Keratinocyte (primary cell): ENCODE measurements at regions not wholly inside any gene's neighbourhood (a gene's known extent, or its start where the extent isn't known, plus 50 kb on each side); places are given as distances from the start of the nearest gene placed in this dataset.

ENCODE experiments used
- CTCF ChIP-seq, 3 experiments: IDR thresholded peaks in 1 of 3; conservative IDR thresholded peaks in 1 of 3; optimal IDR thresholded peaks in 1 of 3; 2 replicates in 2 of 3; 3 replicates in 1 of 3; pipeline versions ENCODE3 to v1.5.1; 2011; ENCODE audit warnings: low read length in 3 of 3, mild to moderate bottlenecking in 3 of 3, moderate library complexity in 2 of 3, control low read depth in 1 of 3, inconsistent platforms in 1 of 3; ENCODE audit not compliant: insufficient read depth in 2 of 3; ENCODE audit errors: extremely low read depth in 1 of 3
- EZH2 ChIP-seq: IDR thresholded peaks from one replicate; pipeline ENCODE4 v1.6.1; 2012; ENCODE audit warnings: inconsistent platforms, mild to moderate bottlenecking, low read length, moderate library complexity

DNA sequence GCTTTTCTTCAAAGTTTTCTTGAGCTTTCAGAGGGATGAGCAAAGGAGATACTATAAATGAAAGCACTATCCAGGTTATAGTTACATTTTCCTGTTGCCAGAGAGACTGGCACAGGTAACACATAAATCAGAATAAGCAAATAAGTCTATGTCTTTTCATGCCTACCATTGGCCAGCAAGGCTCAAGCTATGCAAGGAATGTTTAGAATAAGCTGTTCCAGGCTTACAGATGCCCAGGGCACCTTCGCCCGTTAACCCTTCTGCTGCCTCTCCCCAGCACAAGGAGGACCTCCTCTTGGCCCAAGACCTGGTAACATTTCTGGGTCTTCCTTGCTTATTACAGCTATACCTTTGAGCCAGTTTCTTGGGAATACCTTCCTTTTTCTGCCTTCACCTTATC is 233.7 kb upstream of the MEIS1 start:
- TF ChIP-seq CTCF (optimal IDR thresholded peaks at IDR 0.05 in 1 of 3, IDR thresholded peaks at IDR 0.05 in 1 of 3, conservative IDR thresholded peaks at IDR 0.05 in 1 of 3; ENCODE audit: extremely low read depth in 1 of 3, insufficient read depth in 2 of 3, low read length in 3 of 3), result no peak
- no peak for TF ChIP-seq EZH2
